ENCODE measurements at regions not wholly inside any gene's neighbourhood (a gene's known extent, or its start where the extent isn't known, plus 50 kb on each side); places are given as distances from the start of the nearest gene placed in this dataset.
A peak's percentile ranks its signal among the peaks of the same experiment; 100 is the strongest.

DNA sequence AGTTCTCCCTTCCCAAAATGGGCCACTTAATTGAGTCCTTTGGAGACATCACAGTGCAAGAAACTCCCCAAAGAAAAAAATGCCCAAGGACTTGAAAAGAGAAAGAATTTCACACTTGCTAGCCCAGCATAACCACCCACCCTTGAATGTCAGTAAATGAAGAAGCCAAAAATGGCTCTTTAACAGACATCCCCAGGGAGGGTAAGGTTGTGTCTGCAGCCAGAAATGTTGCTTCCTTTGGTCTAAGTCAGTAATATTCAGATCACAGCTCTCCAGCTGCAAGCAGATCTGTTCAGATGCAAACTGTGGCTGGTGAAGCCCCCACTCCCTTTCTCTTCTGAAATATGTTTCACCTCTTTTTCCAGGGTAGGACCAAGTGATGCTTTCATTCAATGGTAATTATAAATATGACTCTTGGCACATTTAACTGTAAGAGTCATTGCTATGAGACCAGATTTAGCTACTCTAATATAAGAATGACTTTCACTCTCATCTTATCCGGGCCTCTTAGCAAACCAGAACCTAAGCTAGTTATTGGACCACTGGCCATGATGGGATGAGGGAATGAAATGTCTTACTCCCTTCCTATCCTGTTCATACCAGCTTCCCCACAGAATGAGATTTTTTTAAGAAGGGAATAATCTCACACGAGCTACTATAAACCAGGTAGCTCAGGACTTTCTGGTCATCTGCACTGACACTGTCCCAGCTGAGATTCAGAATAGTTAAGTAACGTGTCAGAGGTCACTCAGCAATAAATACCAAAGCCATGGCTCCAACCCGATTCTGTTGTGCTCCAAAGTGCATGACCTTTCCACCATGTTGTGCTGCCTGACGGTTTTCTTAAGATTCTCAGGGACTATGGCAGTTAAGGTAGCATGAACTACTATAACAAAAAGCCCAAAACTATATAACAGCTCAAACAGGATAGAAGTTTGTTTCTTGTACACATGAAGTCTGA, 234.1 kb downstream of the FOXO1 start:
- Mint-ChIP-seq H3K36me3 (ENCODE audit: low read depth) (peaks cover 1% of the 10 kb centered on the region), H3K27me3 (ENCODE audit: insufficient read depth) (no peaks in the 10 kb centered on the region), H3K9me3 (no peaks in the 10 kb centered on the region), H3K27ac (peak overlapping the region; percentile 2), H3K4me1 (ENCODE audit: low read depth) (peaks cover 24% of the 10 kb centered on the region), H3K4me3 (no peak overlapping the region)
- no peak for DNase-seq (ENCODE audit: low spot score)
- intact Hi-C loops (cut with micrococcal nuclease) = no loop called here

DNA sequence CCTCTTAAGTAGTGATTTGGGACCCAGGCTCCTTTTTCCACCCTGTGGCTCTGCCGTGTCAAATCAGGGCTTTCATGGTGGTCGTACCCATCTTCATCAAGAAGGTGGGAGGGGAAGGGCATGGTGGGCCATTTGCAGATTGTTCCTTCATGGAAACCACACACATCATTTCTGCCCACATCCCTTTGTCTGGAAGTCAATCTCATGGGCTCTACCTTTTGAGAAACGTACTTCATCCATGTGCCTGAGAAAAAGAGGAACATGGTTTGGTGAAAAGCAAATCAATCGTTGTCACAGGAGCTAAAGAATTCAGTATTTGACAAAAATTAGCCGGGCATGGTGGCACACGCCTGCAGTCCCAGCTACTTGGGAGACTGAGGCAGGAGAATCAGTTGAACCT, 233.4 kb downstream of the FOXO1 start:
- Mint-ChIP-seq H3K36me3 (ENCODE audit: low read depth) (peaks cover 1% of the 10 kb centered on the region), H3K27ac (no peak overlapping the region), H3K4me1 (ENCODE audit: low read depth) (peaks cover 30% of the 10 kb centered on the region), H3K9me3 (no peaks in the 10 kb centered on the region), H3K4me3 (no peak overlapping the region), H3K27me3 (ENCODE audit: insufficient read depth) (no peaks in the 10 kb centered on the region)
- no peak for DNase-seq (ENCODE audit: low spot score)
- intact Hi-C loops (cut with micrococcal nuclease) = no loop called here

DNA sequence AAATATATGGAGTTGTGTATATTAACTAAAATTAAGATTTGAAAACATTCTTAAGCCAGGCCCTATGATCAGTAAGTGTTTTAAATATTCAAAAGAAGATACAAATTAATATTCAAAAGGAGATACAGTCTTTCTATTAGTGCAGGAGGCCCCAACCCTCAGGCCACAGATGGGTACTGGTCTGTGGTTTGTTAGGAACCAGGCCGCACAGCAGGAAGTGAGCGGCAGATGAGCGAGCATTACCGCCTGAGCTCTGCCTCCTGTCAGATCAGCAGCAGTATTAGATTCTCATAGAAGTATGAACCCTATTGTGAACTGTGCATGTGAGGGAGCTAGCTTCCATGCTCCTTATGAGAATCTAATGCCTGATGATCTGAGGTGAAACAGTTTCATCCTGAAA, 232.9 kb downstream of the FOXO1 start:
- Mint-ChIP-seq H3K27ac (peak overlapping the region; percentile 43), H3K4me1 (ENCODE audit: low read depth) (peaks cover 36% of the 10 kb centered on the region), H3K9me3 (no peaks in the 10 kb centered on the region)

DNA sequence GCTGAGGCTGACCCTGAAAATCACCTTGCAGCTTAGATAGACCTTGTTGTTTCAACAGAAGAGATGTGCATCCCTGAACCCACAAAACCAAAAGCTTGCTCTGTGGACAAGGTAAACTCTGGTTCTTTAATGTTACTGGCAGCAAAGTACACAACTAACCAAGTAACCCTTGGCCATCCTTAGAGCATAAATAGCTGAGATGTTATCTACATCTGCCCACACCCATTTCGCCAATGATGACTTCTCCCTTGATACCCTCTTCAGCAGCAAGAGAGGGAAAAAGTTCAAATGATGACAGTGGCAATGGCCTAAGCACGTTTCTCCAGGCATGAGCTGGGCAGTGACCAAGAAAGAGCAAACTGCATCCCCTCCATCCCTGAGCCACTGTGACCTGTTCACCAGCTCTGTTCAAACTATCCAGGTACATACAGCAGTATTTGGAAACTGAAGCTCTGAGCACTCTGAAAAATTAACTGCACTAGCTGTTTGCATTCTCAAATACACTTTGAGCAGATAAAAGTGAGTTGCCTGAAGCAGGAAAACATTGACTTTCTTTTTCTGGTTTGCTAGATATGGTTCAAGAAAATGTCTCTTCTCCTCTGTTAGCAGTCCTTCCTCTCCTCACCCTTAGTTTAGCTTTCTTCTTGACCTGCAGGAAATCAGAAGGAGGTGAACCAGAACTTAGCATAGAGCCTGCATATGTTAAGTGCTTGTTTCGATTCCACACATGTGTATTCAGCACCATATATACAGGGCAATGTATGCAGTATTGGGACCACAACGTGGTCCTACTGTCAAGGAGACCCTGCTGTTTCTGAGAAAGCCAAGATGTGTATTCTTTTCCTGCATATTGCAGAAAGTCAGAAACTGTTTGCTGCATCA, 231.7 kb downstream of the FOXO1 start:
- intact Hi-C loops (cut with micrococcal nuclease) = loop anchor here (5.0 kb wide), 2 partner anchors 62 to 247 kb away; no protein-coding TSS in a partner anchor
- Mint-ChIP-seq H3K9me3 (no peaks in the 10 kb centered on the region), H3K4me1 (ENCODE audit: low read depth) (peaks cover 48% of the 10 kb centered on the region), H3K27me3 (ENCODE audit: insufficient read depth) (no peaks in the 10 kb centered on the region), H3K36me3 (ENCODE audit: low read depth) (peaks cover 1% of the 10 kb centered on the region), H3K4me3 (no peak overlapping the region), H3K27ac (no peak overlapping the region)
- no peak for DNase-seq (ENCODE audit: low spot score)

More for the DNA sequence above, 232.9 kb downstream of the FOXO1 start:
- no peak overlapping the region for H3K4me3 Mint-ChIP-seq
- H3K36me3 Mint-ChIP-seq (ENCODE audit: low read depth) = peaks cover 1% of the 10 kb centered on the region
- intact Hi-C loops (cut with micrococcal nuclease) = no loop called here
- H3K27me3 Mint-ChIP-seq (ENCODE audit: insufficient read depth) = no peaks in the 10 kb centered on the region
- no peak for DNase-seq (ENCODE audit: low spot score)

DNA sequence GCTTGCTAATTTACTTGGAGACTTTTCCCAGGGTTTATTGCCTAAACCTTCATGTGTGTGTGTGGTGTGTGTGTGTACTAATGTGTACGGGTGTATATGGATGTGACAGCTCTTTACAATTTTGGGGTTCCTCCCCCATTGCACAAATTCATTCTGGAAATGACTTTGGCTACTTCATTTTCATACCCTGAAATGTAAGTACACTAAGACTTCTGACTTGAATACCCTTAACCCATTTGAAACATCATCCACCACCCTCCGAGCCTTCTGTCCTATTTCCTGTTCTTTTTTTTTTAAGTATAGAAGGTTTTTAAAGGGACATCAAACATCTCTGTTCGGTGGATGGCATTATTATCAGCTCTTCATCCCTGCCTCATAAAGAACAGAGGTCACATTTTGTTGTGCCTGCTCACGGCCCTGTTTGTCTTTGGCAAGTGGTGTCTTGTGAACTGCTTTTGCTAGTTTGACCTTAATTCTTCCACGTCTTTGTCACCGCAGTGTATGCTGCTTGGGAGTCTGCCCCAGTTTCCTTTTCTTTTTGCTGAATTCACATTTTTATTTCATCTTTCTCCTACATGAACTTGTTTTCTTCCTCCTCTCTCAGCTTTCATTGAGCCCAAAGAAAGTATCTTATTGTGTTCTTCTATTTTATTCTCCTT, 228.3 kb downstream of the FOXO1 start:
- no peak for DNase-seq (ENCODE audit: low spot score)

DNA sequence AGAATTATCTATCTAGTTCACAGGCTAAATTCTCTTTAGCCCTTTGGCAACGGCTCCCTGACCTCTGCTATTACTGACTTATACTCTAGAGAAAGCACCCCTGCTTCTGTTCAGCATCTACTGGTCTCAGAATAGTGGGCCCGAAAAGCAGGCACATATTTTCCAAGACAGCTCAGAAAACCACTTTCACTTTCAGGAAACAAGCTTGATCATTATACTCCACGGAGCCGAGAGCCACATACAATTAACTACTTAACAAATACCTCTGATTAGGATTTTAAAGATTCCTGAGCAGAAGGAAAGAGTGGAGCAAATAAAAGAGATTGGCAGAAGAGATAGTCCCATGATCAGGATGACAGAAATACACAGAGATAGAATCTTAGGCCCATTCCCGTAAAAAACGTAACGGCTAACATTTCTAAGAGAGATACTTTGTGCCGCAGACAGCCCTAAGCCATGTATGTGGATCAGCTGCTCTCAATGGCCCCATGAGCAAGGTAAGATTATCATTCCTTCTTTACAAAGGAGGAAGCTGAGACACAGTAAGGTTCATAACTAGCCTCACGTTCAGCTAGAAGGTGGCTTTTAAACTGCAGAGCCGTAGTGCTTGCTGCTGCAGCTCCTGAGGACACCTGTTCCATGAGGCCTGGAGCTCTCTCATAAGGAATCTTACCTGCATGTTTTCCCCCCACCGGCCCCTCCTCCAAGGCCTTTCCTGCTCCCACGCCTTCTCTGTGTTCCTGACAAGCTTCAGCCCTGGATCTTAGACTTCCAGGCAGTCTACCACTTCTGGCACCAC, 227.2 kb downstream of the FOXO1 start:
- peak overlapping the region; percentile 23 for H3K4me3 Mint-ChIP-seq
- peaks cover 33% of the 10 kb centered on the region for H3K4me1 Mint-ChIP-seq (ENCODE audit: low read depth)
- peak overlapping the region; percentile 73 for H3K27ac Mint-ChIP-seq
- no peak for DNase-seq (ENCODE audit: low spot score)
- no peaks in the 10 kb centered on the region for H3K9me3 Mint-ChIP-seq
- H3K36me3 Mint-ChIP-seq (ENCODE audit: low read depth) = no peaks in the 10 kb centered on the region
- peaks cover 2% of the 10 kb centered on the region for H3K27me3 Mint-ChIP-seq (ENCODE audit: insufficient read depth)
- intact Hi-C loops (cut with micrococcal nuclease) = loop anchor here (1.0 to 5.0 kb wide), 8 partner anchors 46 to 336 kb away; no protein-coding TSS in a partner anchor

More for the DNA sequence above, 228.3 kb downstream of the FOXO1 start:
- Mint-ChIP-seq H3K9me3 (no peaks in the 10 kb centered on the region), H3K27me3 (ENCODE audit: insufficient read depth) (peaks cover 2% of the 10 kb centered on the region), H3K4me3 (peak overlapping the region; percentile 39), H3K4me1 (ENCODE audit: low read depth) (peaks cover 39% of the 10 kb centered on the region), H3K27ac (peak overlapping the region; percentile 82), H3K36me3 (ENCODE audit: low read depth) (no peaks in the 10 kb centered on the region)
- intact Hi-C loops (cut with micrococcal nuclease) = loop anchor here (2.0 to 5.0 kb wide), 6 partner anchors 49 to 335 kb away; no protein-coding TSS in a partner anchor

DNA sequence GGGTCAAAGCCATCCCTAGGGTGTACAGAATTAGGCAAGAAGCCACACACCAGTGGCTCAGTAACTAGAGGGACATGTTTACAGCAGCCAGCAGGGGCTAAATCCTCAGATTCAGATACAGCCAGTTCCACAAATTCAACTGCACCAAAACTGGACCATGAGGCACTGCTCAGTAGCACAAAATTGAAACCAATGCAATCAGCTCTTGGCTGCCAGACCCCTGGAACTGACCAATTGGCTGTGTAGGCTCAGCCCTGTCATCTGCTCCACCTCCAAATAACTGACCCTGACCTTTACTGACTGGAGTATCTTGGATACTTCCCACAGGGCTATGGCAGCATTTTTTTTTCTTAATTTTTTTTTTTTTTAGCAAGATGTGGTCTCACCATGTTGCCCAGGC, 226.5 kb downstream of the FOXO1 start:
- no peaks in the 10 kb centered on the region for H3K9me3 Mint-ChIP-seq
- peaks cover 2% of the 10 kb centered on the region for H3K27me3 Mint-ChIP-seq (ENCODE audit: insufficient read depth)
- intact Hi-C loops (cut with micrococcal nuclease) = loop anchor here (1.0 to 5.0 kb wide), 8 partner anchors 45 to 337 kb away; no protein-coding TSS in a partner anchor

DNA sequence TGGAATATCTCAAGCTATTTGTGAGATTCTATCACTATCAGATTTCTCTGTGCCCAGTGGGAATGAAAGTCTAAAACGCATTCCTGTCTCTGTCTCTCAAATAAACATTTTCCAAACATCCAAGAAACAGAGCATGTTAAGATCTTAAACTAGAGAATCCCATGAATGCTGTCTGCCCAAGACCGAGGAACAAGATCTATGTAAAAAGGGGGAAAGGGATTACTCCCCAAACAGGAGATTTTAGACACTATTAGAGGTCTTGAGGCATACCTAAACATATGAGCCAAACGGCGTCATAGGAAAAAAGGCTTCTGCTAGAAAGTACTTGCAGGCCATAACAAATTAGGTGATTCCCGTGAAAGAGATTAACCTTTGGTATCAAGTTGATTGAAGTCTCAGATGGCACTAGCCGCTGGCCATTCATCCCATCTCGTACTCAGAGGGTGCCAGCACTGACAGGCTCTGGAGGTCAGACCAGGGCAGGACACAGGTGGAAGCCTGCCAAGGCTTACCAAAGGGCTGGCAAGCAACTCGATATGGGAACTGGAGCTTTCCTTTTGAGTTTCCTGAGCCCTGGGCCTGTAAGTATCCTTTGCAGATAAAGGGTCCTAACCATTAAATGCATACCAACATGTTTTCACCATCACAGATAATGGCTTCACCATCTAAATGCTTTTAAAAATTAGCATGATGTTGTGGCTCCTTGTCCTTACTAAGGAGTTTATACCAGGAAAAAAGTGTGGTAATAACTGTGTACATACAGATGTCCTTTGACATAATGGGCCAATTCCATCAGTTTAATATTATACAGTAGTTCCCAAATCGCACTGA, 225.2 kb downstream of the FOXO1 start:
- no peak overlapping the region for H3K27ac Mint-ChIP-seq
- intact Hi-C loops (cut with micrococcal nuclease) = no loop called here
- H3K9me3 Mint-ChIP-seq = peaks cover 1% of the 10 kb centered on the region
- H3K27me3 Mint-ChIP-seq (ENCODE audit: insufficient read depth) = peaks cover 2% of the 10 kb centered on the region
- peaks cover 36% of the 10 kb centered on the region for H3K4me1 Mint-ChIP-seq (ENCODE audit: low read depth)
- no peak for DNase-seq (ENCODE audit: low spot score)
- H3K36me3 Mint-ChIP-seq (ENCODE audit: low read depth) = peaks cover under 1% of the 10 kb centered on the region
- no peak overlapping the region for H3K4me3 Mint-ChIP-seq

More for the DNA sequence above, 226.5 kb downstream of the FOXO1 start:
- H3K36me3 Mint-ChIP-seq (ENCODE audit: low read depth) = no peaks in the 10 kb centered on the region
- DNase-seq (ENCODE audit: low spot score) = no peak
- H3K4me1 Mint-ChIP-seq (ENCODE audit: low read depth) = peaks cover 30% of the 10 kb centered on the region
- no peak overlapping the region for H3K4me3 Mint-ChIP-seq
- H3K27ac Mint-ChIP-seq = no peak overlapping the region

DNA sequence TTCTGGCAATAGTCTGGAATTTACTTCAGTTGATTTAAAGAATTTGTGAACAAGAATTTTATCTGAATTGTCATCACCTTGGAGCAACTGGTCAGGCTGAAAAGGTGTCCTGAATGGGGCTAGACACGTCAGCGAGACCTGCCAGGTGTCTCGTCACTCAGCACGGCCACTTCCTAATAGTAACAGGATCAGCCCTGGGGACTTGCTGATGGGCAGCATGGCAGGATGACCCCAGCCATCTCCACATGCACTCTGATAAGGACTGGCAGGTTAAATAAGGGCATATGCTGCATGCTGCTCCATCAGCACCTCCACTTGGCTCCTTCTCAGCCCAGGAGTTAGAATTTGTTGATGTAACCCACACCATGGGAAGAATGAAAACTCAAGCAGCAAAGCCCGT, 224.2 kb downstream of the FOXO1 start:
- intact Hi-C loops (cut with micrococcal nuclease) = no loop called here
- H3K4me3 Mint-ChIP-seq = no peak overlapping the region
- peaks cover 5% of the 10 kb centered on the region for H3K27me3 Mint-ChIP-seq (ENCODE audit: insufficient read depth)
- H3K9me3 Mint-ChIP-seq = peaks cover 6% of the 10 kb centered on the region
- peaks cover 5% of the 10 kb centered on the region for H3K36me3 Mint-ChIP-seq (ENCODE audit: low read depth)
- no peak overlapping the region for H3K27ac Mint-ChIP-seq
- peaks cover 36% of the 10 kb centered on the region for H3K4me1 Mint-ChIP-seq (ENCODE audit: low read depth)
- DNase-seq (ENCODE audit: low spot score) = no peak

DNA sequence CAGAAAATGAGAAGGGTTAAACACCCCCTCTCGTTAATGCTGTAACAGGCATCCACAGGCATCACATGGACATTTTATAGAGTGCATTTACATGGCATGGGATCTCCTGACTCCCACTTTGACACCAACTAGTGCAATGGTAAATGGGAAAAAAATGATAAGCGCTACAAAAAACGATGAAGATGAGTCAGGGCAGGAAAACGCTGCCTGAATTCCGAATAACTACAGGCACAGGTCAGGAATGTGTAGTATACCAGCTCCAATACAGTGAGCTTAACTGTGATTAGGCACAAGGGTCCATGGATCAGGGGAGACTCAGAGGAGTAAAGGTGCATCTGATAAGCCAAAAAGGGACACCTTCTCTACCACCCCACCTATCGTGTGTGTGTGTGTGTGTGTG, 223.6 kb downstream of the FOXO1 start:
- Mint-ChIP-seq H3K36me3 (ENCODE audit: low read depth) (peaks cover 5% of the 10 kb centered on the region), H3K27me3 (ENCODE audit: insufficient read depth) (peaks cover 5% of the 10 kb centered on the region), H3K9me3 (peaks cover 6% of the 10 kb centered on the region), H3K4me3 (no peak overlapping the region), H3K4me1 (ENCODE audit: low read depth) (peaks cover 31% of the 10 kb centered on the region), H3K27ac (no peak overlapping the region)
- no peak for DNase-seq (ENCODE audit: low spot score)
- intact Hi-C loops (cut with micrococcal nuclease) = no loop called here

DNA sequence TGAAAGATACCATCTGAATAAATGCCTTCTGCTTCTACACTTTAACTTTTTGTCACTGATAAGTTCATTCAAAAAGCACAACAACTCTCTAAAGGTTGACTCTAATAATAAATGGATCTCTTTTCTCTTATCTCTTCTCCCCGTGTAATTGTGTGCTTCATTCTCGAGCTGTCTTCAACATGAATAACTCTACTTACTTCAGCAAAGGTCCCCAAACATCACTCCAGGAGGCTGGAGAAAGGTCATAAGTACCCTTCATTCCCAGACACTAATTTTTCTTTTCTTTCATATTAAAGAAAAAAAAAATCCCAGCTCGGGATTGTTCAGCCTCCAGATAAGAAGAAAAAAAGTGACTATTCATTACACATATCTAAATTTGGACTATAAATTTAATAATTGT, 222.2 kb downstream of the FOXO1 start:
- DNase-seq (ENCODE audit: low spot score) = no peak
- intact Hi-C loops (cut with micrococcal nuclease) = no loop called here
- H3K27me3 Mint-ChIP-seq (ENCODE audit: insufficient read depth) = peaks cover 6% of the 10 kb centered on the region
- H3K9me3 Mint-ChIP-seq = peaks cover 6% of the 10 kb centered on the region
- H3K36me3 Mint-ChIP-seq (ENCODE audit: low read depth) = peaks cover 5% of the 10 kb centered on the region
- H3K4me3 Mint-ChIP-seq = no peak overlapping the region
- H3K27ac Mint-ChIP-seq = no peak overlapping the region
- peaks cover 28% of the 10 kb centered on the region for H3K4me1 Mint-ChIP-seq (ENCODE audit: low read depth)
